ENCODE measurements at regions not wholly inside any gene's neighbourhood (a gene's known extent, or its start where the extent isn't known, plus 50 kb on each side); places are given as distances from the start of the nearest gene placed in this dataset.

- TF ChIP-seq EZH2 (IDR thresholded peaks at IDR 0.05; ENCODE audit: borderline replicate concordance, insufficient read depth, low read depth, low read length, poor library complexity, severe bottlenecking) (no peak), CTCF (IDR thresholded peaks at IDR 0.05) (no peak)
These were observed 355.6 kb upstream of the KAZN start for GRCh38 chr1:14242870-14243269.

Measured in B cell (primary cell).